Myocyte (in vitro differentiated cells): ENCODE measurements at regions not wholly inside any gene's neighbourhood (a gene's known extent, or its start where the extent isn't known, plus 50 kb on each side); places are given as distances from the start of the nearest gene placed in this dataset.

Experiments used
- DNase-seq: peaks from one replicate; pipeline ENCODE4 v3.0.0-alpha.2; 2012; ENCODE audit warnings: low read depth

DNA sequence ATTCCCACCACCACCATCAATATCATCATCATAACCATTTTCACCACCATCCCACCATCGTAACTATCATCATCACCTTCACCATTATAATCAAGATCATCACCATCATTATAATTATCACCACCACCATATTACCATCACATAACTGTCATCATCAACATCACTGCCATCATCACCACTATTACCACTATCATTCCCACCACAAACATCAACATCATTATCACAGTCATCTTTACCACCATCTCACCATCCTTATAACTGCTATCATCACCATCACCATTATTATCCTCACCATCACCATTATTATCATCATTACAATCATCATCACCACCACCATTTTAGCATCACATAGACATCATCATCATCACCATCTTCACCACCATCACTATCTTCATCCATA, 167.1 kb upstream of the ZMIZ1 start:
- no peak for DNase-seq

DNA sequence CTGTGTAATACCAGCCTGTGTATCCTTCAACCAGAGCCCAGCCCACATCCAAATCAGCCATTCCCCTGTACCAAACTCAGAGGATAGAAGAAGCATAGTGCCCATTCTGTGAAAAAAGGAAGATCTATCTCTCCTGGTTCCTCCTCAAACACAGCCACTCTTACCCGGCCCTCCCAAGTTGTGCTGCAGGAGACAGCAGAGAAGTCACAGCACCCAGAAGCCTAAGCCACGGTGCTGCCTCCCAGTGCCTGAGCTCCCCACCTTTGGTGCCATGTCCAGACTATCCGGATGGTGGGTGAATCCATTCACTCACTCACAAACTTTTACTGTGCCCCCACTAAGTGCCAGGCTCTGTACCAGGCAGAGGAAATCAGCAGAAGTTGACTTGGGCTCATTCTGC, 166.0 kb upstream of the ZMIZ1 start:
- DNase-seq: no peak

DNA sequence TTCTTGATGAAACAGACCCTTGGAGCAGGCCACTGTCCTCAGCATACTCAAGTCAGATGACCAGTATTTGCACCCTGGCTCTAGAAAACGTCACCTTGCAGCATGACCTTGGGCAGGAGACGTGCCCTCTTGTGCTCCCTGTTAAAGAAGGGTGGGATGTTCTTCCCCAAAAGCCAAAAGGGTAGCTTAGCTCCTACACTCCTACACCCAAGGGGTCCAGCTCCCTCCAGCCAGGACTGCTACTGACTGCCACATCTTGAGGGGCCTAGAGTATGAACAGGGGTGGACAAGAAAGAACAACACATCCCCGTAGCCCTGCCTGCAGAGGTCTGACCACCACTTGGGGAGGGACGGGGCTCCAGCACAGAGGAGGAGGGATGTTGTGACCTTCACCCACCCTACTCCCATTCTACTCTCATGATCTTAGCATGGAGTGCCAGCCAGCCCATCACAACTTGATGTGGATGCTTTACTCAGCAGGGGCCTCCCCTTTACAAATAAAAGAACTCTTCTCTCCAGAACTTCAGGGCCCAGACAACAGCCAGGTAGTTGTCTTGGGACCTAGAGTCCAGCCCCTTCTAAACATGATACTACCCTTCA, 165.3 kb upstream of the ZMIZ1 start:
- DNase-seq: no peak

DNA sequence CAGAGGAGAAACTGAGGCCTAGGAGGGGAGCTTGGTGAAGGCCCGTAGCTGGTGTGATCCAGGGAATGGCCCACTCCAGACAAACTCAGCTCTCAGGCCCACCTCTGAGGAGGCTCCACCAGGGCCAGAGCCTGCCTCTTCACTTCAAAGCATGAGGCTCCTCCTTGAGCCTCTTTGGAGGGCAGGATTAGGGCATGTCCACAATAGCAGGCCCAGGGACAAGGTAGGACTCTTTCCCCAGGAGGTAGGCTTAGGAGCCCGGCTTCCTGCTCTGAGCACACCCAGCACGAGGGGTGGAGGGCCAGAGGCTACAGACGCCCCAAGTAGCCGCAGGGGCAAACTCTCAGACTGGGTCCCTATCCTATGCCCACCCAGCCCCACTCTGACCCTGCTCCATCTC, 164.6 kb upstream of the ZMIZ1 start:
- DNase-seq: no peak

DNA sequence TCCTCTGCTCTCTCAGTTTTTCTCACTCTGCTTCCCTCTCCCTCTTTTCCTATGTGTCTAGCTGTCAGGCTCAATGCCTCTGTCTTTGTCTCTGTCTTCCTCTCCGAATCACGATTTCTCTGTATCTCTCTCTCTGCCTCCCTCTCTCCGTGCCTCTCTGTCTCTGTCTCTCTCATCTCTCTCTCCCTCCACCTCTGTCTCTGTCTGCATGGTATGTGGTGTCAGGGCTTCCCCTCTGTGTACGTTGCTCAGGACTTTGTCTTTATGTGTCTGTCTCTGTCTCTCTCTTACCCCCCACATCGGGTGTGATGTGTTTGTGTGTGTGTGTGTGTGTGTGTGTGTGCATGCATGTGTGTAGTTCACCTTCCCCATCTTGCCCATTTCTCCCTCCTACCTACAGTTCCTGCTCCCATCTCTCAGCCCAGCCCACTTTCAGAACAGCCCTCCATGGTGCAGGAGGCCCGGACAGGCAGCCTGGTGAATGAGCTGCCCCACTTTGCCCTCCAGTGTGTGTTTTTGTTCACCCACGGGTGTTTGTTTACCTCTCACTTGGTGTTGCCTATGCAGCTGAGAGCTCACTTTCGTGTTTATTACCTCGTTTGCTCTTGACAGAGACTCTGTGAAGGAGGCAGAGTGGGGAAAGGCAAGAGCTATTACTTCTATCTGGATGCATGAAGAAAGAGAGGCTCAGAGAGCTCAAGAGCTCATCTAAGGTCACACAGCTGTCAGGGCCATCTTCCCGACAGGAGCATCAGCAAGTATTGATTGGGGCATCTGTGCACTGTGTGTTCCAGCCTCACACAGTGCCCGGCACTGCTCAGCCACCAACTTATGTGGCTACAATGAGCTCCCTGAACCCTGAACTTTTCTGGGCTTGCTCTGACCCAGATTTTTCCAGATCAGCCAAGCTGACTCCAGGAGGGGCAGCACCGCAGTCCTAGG, 163.5 kb upstream of the ZMIZ1 start:
- no peak for DNase-seq

DNA sequence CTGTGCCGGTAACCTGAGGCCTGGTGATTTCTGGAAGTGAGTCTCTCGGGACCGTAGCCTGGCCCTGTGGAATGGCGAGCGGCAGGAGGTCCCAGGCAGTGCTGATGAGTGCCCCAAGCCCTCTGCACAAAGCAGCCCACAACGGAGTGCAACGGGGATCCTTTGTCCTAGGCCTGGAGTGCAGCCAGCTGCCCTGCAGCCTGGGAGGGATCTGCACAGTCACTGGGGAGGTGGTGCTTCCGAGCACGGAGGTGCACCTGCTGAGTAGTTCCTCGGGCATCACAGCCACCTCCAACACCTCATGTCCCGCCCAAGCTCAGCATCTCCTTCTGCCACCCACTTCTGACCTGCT, 162.8 kb upstream of the ZMIZ1 start:
- DNase-seq: no peak

DNA sequence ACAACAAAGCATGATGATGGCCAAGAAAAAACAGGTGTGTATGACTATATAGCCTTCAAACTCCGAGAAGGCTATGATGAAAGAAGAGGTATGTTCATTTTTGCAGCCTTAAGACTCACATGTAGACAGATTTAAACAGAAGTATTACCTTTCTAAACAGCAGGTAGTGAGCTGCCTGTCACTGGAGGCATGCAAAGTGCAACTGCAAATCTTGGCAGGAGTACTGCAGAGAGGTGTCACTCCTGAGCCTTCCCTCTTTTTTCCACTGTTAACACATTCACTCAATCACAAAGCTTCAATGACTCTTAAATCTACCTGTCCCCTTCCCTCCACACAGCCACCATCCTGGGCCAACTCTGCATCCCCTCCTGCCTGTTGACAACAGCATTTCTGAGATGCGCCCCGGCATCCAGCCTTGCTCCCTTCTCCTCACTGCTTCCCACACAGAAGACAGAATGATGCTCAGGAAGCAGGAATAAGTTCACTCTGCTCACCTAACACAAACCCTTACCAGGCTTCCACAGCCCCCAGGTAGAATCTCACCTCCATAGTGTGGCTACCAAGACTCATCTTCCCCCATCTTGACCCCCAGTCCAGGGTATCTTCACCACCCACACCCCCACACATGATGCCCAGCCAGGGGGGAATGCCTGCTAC, 161.9 kb upstream of the ZMIZ1 start:
- DNase-seq: no peak

DNA sequence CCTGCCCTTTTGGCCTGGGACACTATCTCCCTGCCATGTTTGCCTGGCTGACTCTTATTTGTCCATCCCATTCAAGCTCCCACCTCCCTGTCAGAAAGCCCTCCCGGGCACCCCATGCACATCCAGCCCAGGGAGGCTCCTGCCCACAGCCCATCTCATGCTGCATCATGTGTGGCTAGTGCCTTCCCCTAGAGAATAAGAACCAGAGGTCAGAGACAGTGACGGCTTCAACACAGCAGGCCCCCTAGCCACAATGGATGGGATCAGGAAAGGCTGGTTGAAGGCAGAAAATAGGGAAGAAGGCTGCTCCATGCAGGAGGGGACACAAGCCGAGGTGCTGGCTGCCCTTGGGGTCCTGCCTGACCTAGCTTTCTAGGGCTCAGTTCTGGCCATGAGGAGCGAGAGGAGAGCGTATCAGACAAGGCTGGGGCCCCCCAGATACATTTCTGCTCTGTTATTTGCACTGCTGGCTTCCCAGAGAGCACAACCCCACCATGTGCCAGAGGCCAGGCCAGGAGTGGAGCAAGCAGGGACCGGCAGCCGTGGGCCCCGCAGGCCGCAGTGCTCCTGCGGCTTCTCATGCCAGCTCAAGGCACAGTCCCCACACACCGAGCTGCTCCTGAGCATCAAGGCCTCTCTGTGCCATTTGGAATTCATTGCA, 161.1 kb upstream of the ZMIZ1 start:
- DNase-seq: no peak

DNA sequence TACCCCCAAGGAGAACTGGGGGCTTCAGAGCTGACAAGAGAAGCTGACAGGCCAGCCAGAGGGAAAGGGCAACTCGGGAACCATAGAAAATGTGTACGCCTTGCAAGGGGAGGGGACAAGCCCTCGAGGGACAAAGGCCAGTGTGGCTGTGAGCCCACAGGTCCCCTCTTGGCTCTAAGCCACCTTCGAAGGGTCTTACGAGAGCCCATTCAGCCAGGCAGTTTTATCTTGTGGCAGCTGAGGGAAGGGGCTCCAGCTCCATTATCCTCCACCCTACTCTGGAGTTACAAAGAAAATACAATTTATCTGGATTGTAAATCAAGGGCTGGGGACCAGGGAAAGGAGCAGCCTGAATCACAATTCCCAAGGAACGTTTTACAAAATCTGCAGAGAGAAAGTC, 159.5 kb upstream of the ZMIZ1 start:
- DNase-seq: no peak

DNA sequence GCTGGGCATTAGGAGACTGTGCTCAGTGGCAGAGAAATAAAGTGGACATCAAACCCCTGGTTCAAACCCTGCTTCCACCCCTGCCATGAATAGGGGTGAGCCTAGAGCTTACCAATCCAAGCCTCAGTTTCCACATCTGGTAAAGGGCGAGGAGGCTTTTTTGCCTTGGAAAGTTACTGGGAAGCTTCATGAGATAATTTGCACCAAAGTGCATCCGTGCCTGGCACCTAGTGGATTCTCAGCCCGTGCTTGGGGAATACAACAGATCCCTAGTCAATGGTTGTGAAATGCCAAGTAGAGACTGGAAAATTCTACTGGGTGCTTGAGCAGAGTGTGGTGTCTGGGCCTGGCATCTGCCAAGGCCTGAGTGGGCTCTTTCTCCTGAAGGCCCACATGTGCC, 158.7 kb upstream of the ZMIZ1 start:
- no peak for DNase-seq

DNA sequence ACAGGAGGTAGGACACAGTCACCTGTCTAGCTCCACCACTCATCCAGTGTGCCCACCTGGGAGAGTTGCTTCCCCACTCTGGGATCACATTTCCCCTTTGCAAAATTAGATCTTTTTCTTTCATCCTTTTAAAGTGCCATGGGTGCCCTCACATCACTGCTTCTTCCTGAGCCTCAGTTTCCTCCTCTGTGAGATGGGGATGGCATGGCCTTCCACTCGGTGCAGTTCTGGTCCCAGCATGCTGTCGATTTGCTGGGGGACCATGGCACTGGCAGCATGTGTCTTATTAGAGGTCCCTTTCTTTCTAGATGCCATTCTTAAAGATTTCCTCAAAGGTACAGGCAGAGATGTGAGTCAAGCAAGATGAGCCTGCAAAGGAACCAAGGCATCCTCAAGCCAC, 158.3 kb upstream of the ZMIZ1 start:
- DNase-seq: no peak

DNA sequence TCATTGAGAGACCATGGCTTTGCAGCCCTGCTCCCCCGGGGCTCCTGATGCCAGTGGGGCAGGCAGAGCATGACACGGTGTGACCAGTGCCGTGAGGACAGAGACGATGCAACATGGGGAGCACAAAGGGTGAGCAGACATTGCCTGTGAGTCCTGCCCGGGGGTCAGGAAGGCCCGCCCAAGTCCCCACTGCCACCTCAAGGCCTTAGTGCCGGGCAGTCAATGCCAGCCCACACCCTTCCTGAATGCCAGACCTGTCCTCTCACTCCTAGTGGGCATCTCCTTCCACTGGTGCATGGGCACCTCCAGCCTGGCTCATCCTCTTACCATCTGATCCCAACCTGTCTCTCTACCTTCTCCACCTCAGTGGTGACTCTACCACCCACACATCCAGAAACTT, 157.9 kb upstream of the ZMIZ1 start:
- DNase-seq: no peak

DNA sequence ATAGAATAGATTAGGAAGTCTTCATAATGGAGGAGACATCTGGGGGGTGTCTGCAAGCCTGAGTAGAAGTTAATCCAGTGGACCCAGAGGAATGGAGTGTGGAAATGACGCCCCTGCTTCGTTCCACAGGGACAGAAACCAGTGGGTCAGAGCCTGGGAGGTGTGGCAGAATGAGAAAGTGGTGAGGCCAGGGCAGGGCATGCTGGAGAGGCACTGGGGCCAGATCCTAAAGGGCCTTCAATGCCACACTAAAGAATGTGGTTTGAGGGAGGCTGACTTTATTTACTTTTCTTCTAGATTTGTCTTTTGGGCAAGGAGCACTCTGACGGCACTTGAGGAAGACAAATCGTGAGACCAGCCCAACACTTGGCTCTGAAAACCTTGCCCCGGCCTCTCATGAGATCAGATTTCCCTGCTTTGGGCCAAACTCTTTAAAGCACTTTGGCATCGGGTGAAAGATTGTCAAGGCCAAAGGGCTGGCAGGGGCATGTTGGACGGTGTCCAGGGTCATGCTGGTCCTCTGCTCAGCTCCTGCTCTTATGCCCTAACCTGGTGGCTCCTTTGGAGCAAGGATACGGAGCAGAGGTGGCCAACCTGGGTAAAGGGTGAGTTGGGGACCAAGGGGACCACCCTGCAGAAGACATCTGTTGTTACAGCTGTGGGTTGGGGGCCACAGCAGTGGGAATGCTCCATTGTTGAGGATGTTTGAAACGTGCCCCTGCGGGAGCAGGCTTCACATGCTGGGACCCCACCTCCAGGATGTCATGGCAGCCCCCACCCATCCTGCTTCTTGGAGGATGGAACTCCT, 157.0 kb upstream of the ZMIZ1 start:
- no peak for DNase-seq

DNA sequence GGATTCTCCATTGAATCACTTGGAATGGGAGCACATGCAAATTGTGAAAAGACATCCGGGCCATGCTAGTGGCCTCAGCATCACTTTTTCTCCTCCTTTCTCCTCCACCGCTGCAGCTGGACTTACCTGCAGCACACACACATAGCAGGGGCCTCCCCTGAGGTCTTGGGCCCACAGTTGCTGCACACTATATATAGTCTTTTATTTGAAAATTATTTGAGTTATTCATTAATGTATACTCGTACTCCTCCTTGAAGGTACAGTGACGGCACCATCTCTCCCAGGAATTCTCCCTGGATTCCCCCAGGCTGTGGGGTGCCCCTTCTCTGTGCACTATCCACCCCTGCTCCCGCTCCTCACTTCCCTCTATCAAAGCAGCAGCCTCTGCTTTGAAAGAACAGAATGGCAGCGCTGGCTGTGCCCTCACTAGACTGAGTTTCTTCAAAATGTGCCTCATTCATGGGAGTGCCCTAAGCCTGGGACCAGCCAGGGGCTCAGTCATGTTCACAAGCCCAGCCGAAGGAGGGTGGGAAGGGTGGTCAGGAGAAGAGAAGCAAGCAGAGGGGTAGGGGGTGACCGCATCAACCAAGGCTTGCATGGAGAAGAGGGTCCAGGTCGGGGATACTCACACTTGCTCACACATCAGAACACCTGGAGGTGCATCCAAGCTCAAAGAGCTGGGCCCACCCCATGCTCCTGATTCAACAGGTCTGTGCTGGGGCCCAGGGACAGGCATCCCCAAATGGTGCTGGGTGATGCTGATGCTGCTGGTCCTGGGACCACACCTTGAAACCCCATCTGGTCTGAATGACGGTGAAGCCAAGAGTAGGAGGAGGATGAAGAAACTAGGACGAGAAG, 156.2 kb upstream of the ZMIZ1 start:
- no peak for DNase-seq

DNA sequence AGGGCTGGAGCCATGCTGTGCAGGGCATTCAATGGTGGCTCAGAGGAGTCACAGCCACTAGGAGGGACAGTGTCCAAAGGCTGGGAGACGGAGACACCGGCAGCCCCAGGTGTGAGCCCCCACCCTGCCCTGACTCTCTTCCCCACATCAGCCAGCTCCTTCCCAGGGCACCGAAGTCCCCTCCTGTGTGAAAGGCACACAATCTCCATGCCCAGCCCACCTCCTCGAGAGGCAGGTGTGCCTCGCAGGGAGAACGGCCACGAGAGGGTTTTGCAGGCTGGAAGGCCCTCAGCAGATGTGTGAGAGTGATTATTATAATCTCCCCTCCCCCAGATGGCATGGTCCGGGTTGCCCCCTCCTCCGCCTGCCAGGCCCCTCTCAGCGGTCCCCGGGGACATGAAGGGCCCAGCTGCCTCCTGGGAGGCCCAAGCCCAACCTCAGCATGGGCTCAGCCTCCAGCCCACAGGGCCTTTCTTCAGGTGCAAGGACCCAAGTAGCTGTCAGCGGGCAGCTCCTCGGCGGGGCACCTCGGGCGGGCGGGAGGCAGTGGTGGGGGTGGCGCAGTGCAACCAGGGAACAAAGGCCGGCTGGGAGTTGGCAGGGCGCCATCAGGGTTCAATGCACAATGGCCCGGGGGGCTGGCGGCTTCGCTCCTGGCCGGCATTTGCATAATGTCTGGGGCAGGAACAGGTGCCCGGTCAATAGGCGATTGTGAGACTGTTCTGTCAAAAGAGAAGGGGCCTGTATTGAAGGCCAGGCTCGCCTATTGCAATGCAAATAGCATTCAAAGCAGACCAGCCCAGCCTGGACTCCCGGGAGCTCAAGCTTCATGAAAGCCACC, 155.3 kb upstream of the ZMIZ1 start:
- no peak for DNase-seq

DNA sequence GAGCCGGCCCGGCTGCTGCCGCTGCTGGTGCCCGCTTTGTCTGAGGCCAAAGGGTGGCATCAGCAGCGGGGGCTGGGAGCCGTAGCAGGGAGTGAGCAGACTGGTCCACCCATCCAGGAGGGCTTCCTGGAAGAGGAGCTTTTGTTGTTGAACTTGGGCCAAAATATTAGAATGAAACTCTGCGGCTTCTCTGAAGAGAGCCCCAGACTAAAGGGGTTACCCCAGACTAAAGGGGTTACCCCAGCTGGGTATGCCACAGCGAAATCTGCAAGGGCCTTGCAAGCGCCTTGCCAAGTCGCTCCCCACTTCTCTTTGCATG, 154.7 kb upstream of the ZMIZ1 start:
- DNase-seq: no peak

DNA sequence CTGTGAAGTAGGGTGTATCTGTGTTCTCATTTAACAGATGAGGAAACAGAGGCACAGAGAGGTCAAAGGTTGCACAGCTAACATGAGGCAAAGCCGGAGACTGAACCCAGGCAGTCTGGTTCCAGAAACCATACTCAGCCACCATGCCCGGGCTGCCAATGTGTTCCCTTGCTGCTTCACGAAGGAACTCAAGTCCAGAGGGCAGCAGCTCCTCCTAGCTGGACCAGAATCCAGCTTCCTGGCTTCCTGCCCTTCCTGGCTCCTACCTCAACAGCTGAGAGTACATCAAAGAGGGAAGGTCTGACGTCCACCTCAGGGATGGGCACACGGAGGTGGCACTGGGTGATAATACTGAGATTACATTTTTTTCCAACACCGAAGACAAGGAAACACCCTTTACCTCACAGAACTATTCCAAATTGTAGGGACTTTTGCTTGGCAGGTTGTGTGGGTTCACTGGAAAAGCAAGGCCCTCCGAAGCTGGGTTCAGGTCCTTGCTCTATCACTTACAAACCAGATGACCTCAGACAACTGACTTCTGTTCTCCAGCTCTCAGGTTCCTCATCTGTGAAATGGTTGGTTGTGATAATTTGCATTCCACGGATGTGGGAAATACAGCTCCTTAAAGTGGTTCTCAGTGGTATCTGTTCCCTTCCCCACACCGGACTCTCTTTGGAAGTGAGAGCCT, 154.1 kb upstream of the ZMIZ1 start:
- peak; percentile 12 for DNase-seq

DNA sequence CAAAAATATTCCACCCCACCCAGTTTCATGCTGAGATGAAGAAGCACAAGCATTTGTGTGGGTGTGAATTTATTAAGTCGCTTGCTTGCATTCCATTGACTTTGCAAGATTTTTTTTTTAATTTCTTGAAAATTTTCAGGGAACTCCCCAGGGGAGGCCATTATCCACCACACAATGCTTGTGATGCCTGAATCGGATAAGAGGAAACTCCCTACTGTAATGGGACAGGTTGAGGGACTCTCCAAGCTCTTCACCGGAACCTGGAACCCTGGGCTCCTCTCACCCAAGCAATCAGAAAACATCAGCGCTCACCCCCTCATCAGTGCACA, 153.6 kb upstream of the ZMIZ1 start:
- DNase-seq: no peak

DNA sequence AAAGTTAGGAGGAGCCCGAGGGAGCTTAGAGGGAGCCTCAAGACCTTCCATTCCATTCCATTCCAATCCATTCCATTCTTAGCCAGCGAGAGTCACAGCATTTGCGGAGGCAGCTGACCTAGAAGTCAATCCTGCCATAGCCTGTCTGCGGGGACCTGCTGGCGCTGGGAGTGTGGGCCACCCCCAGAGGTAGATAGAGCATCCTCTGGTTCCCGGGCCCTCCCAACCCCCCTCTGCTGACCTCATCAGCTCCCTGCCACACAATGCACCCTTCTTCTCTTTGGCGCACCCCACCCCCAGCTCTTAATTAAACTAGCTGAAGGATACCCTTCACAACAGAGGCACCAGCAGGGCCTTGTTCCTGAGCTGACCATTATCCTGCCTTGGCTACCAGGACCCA, 152.5 kb upstream of the ZMIZ1 start:
- no peak for DNase-seq
